Stimulated activated naive CD8-positive, alpha-beta T cell treated with anti-CD3 and anti-CD28 coated beads, Interleukin-15, Interleukin-2, amounts not matched to agents 100 U/mL and 50 U/mL, for 24 hours (primary cell): ENCODE measurements at regions not wholly inside any gene's neighbourhood (a gene's known extent, or its start where the extent isn't known, plus 50 kb on each side); places are given as distances from the start of the nearest gene placed in this dataset.

Experiments used
- ATAC-seq: fragments of 150-1000 bp; cut with Tn5 transposase; one replicate; pipeline ENCODE4 v1.10.0; 2021
- DNase-seq: peaks from one replicate; pipeline ENCODE4 v3.0.0; 2021

GRCh38 chr6:48236375-48236774 lies 125.4 kb upstream of the PTCHD4 start:
- DNase-seq (no peak), ATAC-seq (no peak)

DNA sequence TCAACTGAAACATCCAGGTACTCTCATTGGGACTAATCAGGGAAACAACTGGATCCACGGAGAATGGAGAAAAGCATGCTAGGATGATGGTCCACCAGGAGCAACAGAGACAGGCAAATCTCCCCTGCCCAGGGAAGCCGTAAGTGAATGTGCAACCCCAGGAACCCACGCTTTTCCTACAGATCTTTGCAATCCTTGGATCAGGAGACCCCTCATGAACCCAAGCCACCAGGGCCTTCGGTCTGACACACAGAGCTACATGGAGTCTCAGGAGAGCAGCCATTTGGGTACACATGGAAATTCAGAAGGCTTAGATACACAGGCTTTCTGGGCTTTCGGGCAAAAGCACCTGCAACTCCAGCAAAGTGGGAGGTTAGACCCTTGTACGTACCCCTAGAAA lies 122.1 kb upstream of the PTCHD4 start:
- no peak for ATAC-seq
- DNase-seq = no peak

DNA sequence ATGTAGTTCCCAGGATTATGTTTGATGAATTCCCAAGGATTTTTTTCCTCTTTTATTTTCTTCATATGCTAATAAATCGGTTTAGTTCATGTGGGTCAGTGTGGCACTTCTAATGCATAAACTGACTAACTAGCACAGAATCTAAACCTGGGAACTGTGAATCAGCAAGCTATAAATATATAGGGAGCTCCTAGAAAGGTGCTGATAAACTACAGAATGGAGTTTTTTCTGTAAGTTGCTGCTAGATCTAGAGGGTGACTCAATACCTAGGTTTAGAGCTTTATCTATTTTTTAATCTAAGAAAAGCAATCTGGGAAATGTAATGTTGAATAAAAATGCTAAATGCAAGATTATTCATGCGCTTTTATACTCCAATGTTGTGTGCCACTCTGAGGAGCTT lies 118.8 kb upstream of the PTCHD4 start:
- ATAC-seq (no peak), DNase-seq (no peak)

DNA sequence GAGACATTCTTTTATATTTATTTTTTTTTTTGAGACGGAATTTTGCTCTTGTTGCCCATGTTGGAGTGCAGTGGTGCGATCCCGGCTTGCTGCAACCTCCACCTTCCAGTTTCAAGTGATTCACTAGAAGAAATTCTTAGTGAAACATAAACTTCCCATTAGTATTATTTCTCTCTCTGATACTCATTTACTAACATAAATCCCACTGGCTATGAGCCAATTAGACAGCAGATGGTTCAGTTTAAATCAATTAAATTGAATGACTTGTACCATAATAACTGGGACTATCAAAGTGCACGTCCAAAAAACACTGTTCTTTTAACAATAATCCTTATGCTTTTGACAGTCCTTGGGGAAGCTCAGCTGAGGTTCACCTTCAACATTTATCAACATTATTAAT lies 111.2 kb upstream of the PTCHD4 start:
- DNase-seq = no peak
- no peak for ATAC-seq

GRCh38 chr6:48213076-48213788 lies 102.2 kb upstream of the PTCHD4 start:
- ATAC-seq = no peak
- DNase-seq = no peak

GRCh38 chr6:48212501-48212900 lies 101.5 kb upstream of the PTCHD4 start:
- DNase-seq = no peak
- no peak for ATAC-seq

DNA sequence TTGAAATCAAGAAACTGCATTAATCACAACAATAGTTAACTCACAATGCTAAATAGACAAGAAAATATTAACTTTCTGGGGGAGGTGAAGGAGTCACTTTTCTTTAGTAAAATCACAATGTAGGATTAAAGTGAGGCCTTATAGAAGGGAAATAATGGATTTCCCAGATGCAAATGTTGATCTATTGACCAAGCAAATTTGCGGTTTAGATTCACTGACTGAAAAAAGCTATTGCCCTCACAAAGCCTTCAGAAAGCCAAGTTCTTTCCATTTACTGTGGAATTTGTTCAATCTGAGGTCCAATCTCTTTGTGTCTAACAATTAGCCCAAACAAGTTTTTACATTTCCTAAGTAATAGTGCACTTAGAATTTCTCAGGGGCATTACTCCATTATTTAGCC lies 95.1 kb upstream of the PTCHD4 start:
- DNase-seq = no peak
- no peak for ATAC-seq

GRCh38 chr6:48200869-48201390 lies 89.9 kb upstream of the PTCHD4 start:
- no peak for ATAC-seq
- DNase-seq = no peak

- DNase-seq = no peak
Observed at GRCh38 chr6:48199499-48199898, 88.5 kb upstream of the PTCHD4 start.

DNA sequence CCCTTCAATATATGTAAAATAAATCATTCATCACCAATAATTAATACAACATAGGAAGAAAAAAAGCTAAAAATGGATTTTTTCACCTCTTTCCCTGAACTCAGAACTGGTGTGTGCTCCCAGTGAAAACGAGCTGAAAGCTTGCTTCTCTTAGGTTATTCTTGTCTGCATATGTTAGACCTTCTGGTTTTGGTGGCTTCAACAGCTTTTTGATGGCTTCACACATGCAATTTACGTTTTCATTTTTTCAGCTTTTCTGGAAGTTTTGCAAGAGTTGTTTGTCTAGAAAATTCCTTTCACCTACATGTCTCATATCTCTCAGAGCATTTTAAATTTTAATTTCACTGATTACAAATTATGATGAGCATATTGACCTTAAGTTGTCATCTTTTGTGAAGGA lies 86.9 kb upstream of the PTCHD4 start:
- DNase-seq = no peak

More at GRCh38 chr6:48199499-48199898, 88.5 kb upstream of the PTCHD4 start:
- no peak for ATAC-seq

GRCh38 chr6:48194596-48195295 lies 83.7 kb upstream of the PTCHD4 start:
- ATAC-seq = no peak
- DNase-seq = no peak

More for the DNA sequence above, 86.9 kb upstream of the PTCHD4 start:
- no peak for ATAC-seq

- no peak for DNase-seq
- no peak for ATAC-seq
Observed at GRCh38 chr6:48188158-48188557, 77.2 kb upstream of the PTCHD4 start.

DNA sequence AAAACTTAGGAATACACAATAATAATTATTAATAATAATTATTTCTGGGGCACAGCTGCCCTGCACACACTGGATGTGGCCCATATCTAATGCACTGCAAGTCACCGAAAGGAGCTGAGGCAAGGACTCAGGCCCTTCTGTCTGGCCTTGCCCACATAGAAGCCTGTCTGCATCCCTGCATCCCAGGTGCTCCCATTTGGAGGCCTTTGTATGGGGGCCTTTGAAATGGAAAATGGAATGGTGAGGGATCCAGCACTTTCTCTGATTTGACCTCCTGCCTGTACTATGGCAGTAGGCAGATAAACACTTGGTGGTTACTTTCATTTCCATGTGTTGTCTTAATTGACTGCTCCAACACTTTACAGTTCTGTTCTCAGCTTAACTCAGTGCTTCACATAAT lies 75.7 kb upstream of the PTCHD4 start:
- no peak for DNase-seq

DNA sequence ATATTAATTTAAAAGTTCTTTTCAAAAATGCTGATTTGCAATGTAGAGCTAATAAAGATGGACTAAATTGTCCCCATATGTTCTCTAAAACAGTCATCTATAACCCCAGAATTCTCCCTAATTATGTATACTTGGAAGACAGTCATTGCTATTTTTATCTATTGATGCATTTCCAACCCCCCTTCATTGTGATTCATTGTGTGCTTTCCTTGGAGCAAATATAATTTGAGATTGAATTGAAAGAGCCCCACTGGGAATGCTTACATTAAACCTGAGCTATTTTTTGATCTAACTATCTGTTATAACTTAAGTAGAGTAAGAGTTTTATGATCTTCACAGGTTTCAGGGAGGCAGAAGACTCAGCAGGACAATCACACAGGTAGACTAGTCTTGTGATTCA lies 73.7 kb upstream of the PTCHD4 start:
- ATAC-seq = no peak
- no peak for DNase-seq

More for the DNA sequence above, 75.7 kb upstream of the PTCHD4 start:
- ATAC-seq = no peak

DNA sequence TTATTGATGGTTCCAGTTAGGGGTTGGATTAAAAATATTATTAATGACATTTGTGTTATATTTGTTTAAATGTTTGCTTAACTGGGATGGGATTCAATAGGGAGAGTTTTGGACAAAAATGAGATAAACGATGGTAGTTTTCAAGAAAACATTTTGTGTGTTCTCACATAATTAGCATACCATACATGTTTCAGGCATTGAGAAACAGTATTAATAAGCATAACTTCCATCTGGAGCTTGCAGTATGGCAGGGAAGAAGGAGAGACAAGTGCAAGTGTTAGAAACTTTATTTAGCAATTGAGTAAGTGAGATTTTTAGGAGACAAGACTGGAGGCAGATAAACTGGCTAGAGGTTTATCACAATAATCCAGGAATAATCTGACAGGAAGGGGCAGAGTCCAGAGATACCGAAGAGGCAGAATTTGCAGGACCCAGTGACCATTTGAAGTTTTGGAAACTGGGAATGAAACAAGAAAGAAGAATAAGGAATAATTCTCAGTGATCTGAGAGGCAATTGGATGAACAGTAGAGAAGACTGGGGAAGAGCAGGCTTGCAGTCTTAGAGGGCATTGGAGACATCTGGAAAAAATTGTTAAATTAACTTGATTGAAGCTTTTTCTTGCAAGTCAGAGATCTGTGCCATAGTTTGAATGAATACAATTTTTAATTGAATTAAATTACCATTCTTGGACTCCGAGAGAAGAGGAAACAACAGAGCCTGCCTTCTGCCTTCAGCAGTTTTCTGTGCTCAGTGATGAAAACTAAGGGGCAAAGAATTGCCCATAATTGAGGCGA lies 73.0 kb upstream of the PTCHD4 start:
- DNase-seq (no peak), ATAC-seq (no peak)

- ATAC-seq = no peak
- DNase-seq = no peak
Observed at GRCh38 chr6:48183178-48183577, 72.2 kb upstream of the PTCHD4 start.

- no peak for DNase-seq
Observed at GRCh38 chr6:48178700-48179099, 67.7 kb upstream of the PTCHD4 start.

DNA sequence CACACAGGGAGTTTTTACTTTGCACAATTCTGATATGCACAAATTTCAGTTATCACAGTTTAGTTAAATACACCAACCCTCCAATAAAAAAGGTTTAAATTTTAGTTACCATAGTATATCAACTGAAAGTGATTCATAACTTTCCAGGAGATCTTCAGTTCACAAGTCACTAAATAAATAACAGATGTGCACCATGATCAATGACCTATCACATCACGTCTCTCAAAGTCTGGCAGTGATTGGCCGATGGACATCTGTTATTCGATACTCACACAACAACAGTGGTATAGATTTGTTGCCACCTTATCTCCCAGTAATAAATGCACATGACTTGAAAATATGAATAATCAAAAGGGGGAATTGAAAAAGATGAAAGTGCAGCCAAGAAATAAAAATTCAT lies 66.8 kb upstream of the PTCHD4 start:
- no peak for ATAC-seq
- DNase-seq = no peak

More at GRCh38 chr6:48178700-48179099, 67.7 kb upstream of the PTCHD4 start:
- no peak for ATAC-seq

GRCh38 chr6:48176645-48177308 lies 65.8 kb upstream of the PTCHD4 start:
- no peak for ATAC-seq
- DNase-seq = no peak

DNA sequence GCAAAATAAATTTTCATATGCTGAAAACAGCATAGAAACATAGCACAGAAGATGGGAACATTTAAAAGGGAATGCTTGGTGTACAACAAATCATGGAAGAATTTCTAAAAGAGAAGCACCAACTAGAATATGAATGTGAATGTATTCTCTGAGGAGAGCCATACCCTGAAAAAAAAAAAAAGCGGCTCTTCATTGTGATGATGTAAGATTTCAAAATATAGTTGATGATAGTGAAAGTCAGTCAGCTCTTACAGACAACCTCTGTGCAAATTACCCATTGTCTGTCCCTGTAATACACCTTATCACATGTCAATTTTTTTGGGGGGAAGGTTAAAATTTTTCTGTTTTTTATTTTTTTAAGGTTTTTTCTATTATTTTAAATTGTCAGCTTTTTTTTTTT lies 58.6 kb upstream of the PTCHD4 start:
- DNase-seq = no peak

More for the DNA sequence above, 58.6 kb upstream of the PTCHD4 start:
- no peak for ATAC-seq
